ENCODE measurements at regions not wholly inside any gene's neighbourhood (a gene's known extent, or its start where the extent isn't known, plus 50 kb on each side); places are given as distances from the start of the nearest gene placed in this dataset.

DNA sequence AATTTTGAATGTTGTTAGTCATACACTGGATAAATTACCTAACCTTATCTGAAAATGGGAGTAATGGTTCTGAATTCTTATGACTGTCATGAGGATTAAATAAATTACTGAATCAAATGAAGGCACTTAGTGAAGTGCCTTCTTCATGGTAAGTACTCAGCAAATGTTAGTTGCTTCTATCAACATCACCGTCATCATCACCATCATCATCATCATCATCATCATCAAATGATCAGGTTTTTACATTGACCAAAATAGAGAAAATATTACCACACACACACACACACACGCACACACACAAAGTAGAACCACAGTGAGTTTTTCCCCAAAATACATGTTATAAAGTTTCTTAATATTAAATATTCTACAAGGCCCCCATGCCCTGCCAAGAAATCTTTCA, 368.3 kb upstream of the FGF13 start:
- no peaks in the 10 kb centered on the region for H3K36me3 Mint-ChIP-seq (ENCODE audit: insufficient read depth in 1 of 3, low read depth in 3 of 3)

More for the DNA sequence above, 368.3 kb upstream of the FGF13 start:
- H3K9me3 Mint-ChIP-seq = peaks cover 0 to 16% of the 10 kb centered on the region in 2 experiments; a peak in 3 of 5 replicates
- H3K4ac ChIP-seq (ENCODE audit: low read depth, low read length) = no peak overlapping the region
- H3K9me3 ChIP-seq (ENCODE audit: control insufficient read depth, low read depth, low read length) = no peaks in the 10 kb centered on the region
- no peak overlapping the region for H4K91ac ChIP-seq (ENCODE audit: insufficient read length, low read depth, low read length)
- no peak overlapping the region for H2BK5ac ChIP-seq (ENCODE audit: insufficient read length, low read length)
- no peak overlapping the region for H4K5ac ChIP-seq (ENCODE audit: insufficient read length, low read depth, low read length)
- WGBS (ENCODE audit: extremely low coverage, insufficient read length, low lambda C conversion rate) = no CpG with 5 or more reads among the region's 2 CpGs
- H2BK15ac ChIP-seq (ENCODE audit: low read depth, low read length) = no peak overlapping the region
- no peak overlapping the region for H4K8ac ChIP-seq (replicated peaks; ENCODE audit: insufficient read length, low read depth, low read length)
- no peak overlapping the region for H3K27ac ChIP-seq (ENCODE audit: insufficient read length, low read depth, low read length)
- no peaks in the 10 kb centered on the region for H3K27me3 Mint-ChIP-seq (ENCODE audit: low read depth)
- H4K20me1 ChIP-seq (ENCODE audit: control insufficient read depth, insufficient read depth, insufficient read length) = no peaks in the 10 kb centered on the region
- no peak overlapping the region for H2BK20ac ChIP-seq (ENCODE audit: low read depth, low read length, poor library complexity, severe bottlenecking)
- no peak overlapping the region for H3K4me3 Mint-ChIP-seq
- H3K79me2 ChIP-seq (ENCODE audit: insufficient read depth, low read length) = no peaks in the 10 kb centered on the region
- no peaks in the 10 kb centered on the region for H3K27me3 ChIP-seq (ENCODE audit: insufficient read depth, low read length)
- H3K56ac ChIP-seq (ENCODE audit: insufficient read length, low read depth, low read length) = no peak overlapping the region
- no peaks in the 10 kb centered on the region for H3K23me2 ChIP-seq (ENCODE audit: insufficient read length, low read depth, low read length, poor library complexity, severe bottlenecking)
- no peak overlapping the region for H2BK120ac ChIP-seq (ENCODE audit: low read depth, low read length, poor library complexity, severe bottlenecking)
- H3K14ac ChIP-seq (ENCODE audit: insufficient read depth, low read length) = no peak overlapping the region
- H3K4me2 ChIP-seq (ENCODE audit: insufficient read depth, insufficient read length, low read length) = no peak overlapping the region
- H3K4me1 ChIP-seq (ENCODE audit: insufficient read depth, low read length) = peaks cover 3% of the 10 kb centered on the region; the same call in 1 of the 2 replicates
- no peak overlapping the region for H3T11ph ChIP-seq (ENCODE audit: low read length)
- DNase-seq = no peak
- H3K23ac ChIP-seq (ENCODE audit: insufficient read length, low read depth, low read length) = no peak overlapping the region
- H2AFZ ChIP-seq (ENCODE audit: low read length) = no peak overlapping the region
- H3K4me1 Mint-ChIP-seq = peaks cover 0 to 6% of the 10 kb centered on the region in 2 experiments; a peak in 2 of 4 replicates
- TF ChIP-seq, protein P1, sequence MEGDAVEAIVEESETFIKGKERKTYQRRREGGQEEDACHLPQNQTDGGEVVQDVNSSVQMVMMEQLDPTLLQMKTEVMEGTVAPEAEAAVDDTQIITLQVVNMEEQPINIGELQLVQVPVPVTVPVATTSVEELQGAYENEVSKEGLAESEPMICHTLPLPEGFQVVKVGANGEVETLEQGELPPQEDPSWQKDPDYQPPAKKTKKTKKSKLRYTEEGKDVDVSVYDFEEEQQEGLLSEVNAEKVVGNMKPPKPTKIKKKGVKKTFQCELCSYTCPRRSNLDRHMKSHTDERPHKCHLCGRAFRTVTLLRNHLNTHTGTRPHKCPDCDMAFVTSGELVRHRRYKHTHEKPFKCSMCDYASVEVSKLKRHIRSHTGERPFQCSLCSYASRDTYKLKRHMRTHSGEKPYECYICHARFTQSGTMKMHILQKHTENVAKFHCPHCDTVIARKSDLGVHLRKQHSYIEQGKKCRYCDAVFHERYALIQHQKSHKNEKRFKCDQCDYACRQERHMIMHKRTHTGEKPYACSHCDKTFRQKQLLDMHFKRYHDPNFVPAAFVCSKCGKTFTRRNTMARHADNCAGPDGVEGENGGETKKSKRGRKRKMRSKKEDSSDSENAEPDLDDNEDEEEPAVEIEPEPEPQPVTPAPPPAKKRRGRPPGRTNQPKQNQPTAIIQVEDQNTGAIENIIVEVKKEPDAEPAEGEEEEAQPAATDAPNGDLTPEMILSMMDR (conservative IDR thresholded peaks at IDR 0.05) = no peak
- no peak overlapping the region for H3K18ac ChIP-seq (ENCODE audit: insufficient read length, low read depth, low read length)
- no peaks in the 10 kb centered on the region for H3K79me1 ChIP-seq (ENCODE audit: insufficient read depth, low read depth, low read length, poor library complexity, severe bottlenecking)
- no peak overlapping the region for H3K9ac ChIP-seq (ENCODE audit: extremely low read depth, insufficient read length, low read length)
- H3K27ac Mint-ChIP-seq = no peak overlapping the region
- H2BK12ac ChIP-seq (ENCODE audit: insufficient read length, low read depth, low read length) = no peak overlapping the region
- no peak overlapping the region for H2AK5ac ChIP-seq (ENCODE audit: insufficient read length, low read length)
